Stomach (tissue), 4 donors: ENCODE measurements at regions not wholly inside any gene's neighbourhood (a gene's known extent, or its start where the extent isn't known, plus 50 kb on each side); places are given as distances from the start of the nearest gene placed in this dataset.

Experiments
- POLR2A ChIP-seq, 4 donors: fragments of 450-650 bp; IDR thresholded peaks; one replicate each; pipeline ENCODE4 v1.6.1; 2016; ENCODE audit warnings: antibody characterized with exemption in 4 of 4, control low read depth in 2 of 4, mild to moderate bottlenecking in 1 of 4, moderate library complexity in 1 of 4
- POLR2AphosphoS5 ChIP-seq, 3 donors: sonication (generic); formaldehyde crosslinking; IDR thresholded peaks; one replicate each; pipeline ENCODE4 v1.6.1; 2016; ENCODE audit warnings: antibody characterized with exemption in 3 of 3

- TF ChIP-seq POLR2AphosphoS5 (IDR thresholded peaks at IDR 0.05): no peak
- no peak for TF ChIP-seq POLR2A (IDR thresholded peaks at IDR 0.05)
Measured at GRCh38 chr18:47345291-47345690, 93.8 kb upstream of the SKOR2 start.
